Body of pancreas (tissue), 4 donors: ENCODE measurements at regions not wholly inside any gene's neighbourhood (a gene's known extent, or its start where the extent isn't known, plus 50 kb on each side); places are given as distances from the start of the nearest gene placed in this dataset.

Source experiments
- POLR2A ChIP-seq, 3 donors: fragments of 450-650 bp; IDR thresholded peaks; one replicate each; pipeline ENCODE4 v1.6.1; 2016; ENCODE audit warnings: antibody characterized with exemption in 3 of 3, mild to moderate bottlenecking in 2 of 3
- TF ChIP-seq, protein P1 (sequence below), 7 experiments: fragments of 450-650 bp in 4 of 7; fragments of 200-600 bp in 3 of 7; sonication (generic) in 3 of 7; IDR thresholded peaks; one replicate each; pipeline ENCODE4 v1.5.1; 2016 to 2019; ENCODE audit warnings: antibody characterized with exemption in 7 of 7

DNA sequence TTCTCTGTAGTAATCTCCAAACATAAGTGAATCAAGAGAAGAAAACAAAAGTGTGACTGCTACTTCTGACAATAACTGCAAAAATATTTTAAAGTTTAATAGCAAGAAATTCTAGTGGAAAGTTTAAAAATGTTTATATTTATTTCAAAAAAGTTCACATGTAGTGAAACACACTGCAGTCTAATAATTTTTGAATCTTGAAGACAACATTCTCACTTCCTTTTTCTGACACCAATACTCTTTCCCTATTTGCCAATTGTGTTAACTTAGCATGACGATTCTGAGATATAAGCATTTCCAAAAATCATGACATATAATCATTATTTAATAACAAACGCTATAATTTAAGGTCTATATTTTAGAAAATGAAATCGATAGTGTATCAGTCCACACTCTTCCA, 429.1 kb upstream of the PKDCC start:
- no peak for TF ChIP-seq POLR2A (IDR thresholded peaks at IDR 0.05)
- TF ChIP-seq, protein P1, sequence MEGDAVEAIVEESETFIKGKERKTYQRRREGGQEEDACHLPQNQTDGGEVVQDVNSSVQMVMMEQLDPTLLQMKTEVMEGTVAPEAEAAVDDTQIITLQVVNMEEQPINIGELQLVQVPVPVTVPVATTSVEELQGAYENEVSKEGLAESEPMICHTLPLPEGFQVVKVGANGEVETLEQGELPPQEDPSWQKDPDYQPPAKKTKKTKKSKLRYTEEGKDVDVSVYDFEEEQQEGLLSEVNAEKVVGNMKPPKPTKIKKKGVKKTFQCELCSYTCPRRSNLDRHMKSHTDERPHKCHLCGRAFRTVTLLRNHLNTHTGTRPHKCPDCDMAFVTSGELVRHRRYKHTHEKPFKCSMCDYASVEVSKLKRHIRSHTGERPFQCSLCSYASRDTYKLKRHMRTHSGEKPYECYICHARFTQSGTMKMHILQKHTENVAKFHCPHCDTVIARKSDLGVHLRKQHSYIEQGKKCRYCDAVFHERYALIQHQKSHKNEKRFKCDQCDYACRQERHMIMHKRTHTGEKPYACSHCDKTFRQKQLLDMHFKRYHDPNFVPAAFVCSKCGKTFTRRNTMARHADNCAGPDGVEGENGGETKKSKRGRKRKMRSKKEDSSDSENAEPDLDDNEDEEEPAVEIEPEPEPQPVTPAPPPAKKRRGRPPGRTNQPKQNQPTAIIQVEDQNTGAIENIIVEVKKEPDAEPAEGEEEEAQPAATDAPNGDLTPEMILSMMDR (IDR thresholded peaks at IDR 0.05): no peak
